Right renal cortex interstitium (tissue), 3 donors: ENCODE measurements at regions not wholly inside any gene's neighbourhood (a gene's known extent, or its start where the extent isn't known, plus 50 kb on each side); places are given as distances from the start of the nearest gene placed in this dataset.

ENCODE experiments used
- DNase-seq, 3 donors: peaks; one replicate each; pipeline ENCODE4 v3.0.0-alpha.2; 2013; ENCODE audit warnings: low read depth in 3 of 3, low spot score in 2 of 3

GRCh38 chr2:217223222-217223930 lies 363.5 kb upstream of the TNP1 start:
- no peak for DNase-seq

GRCh38 chr2:217222309-217222910 lies 362.5 kb upstream of the TNP1 start:
- DNase-seq, result no peak

GRCh38 chr2:217220228-217221013 lies 360.6 kb upstream of the TNP1 start:
- no peak for DNase-seq

- no peak for DNase-seq
Observed at GRCh38 chr2:217219164-217219520, 359.3 kb upstream of the TNP1 start.

GRCh38 chr2:217218269-217219163 lies 358.7 kb upstream of the TNP1 start:
- DNase-seq, result no peak

GRCh38 chr2:217216982-217217381 lies 357.1 kb upstream of the TNP1 start:
- DNase-seq, result no peak

- DNase-seq, result no peak
Observed at GRCh38 chr2:217216316-217216715, 356.5 kb upstream of the TNP1 start.

GRCh38 chr2:217215877-217216276 lies 356.0 kb upstream of the TNP1 start:
- DNase-seq, result no peak

- no peak for DNase-seq
Observed at GRCh38 chr2:217208867-217209266, 349.0 kb upstream of the TNP1 start.

- no peak for DNase-seq
Observed at GRCh38 chr2:217207699-217208010, 347.8 kb upstream of the TNP1 start.

GRCh38 chr2:217206907-217207698 lies 347.2 kb upstream of the TNP1 start:
- no peak for DNase-seq

- DNase-seq, result no peak
Observed at GRCh38 chr2:217206016-217206725, 346.3 kb upstream of the TNP1 start.

- no peak for DNase-seq
Observed at GRCh38 chr2:217204358-217204757, 344.5 kb upstream of the TNP1 start.

GRCh38 chr2:217203086-217203485 lies 343.2 kb upstream of the TNP1 start:
- DNase-seq, result no peak

- no peak for DNase-seq
Observed at GRCh38 chr2:217199255-217199630, 339.4 kb upstream of the TNP1 start.

GRCh38 chr2:217195658-217196446 lies 336.0 kb upstream of the TNP1 start:
- no peak for DNase-seq

GRCh38 chr2:217195016-217195415 lies 335.2 kb upstream of the TNP1 start:
- DNase-seq, result no peak

- no peak for DNase-seq
Observed at GRCh38 chr2:217193431-217194340, 333.8 kb upstream of the TNP1 start.
